H9 (cell line): ENCODE measurements at regions not wholly inside any gene's neighbourhood (a gene's known extent, or its start where the extent isn't known, plus 50 kb on each side); places are given as distances from the start of the nearest gene placed in this dataset.

ENCODE experiments used
- DNase-seq: peaks from one replicate; pipeline ENCODE4 v3.0.0-alpha.2; 2017
- H2AFZ ChIP-seq: one replicate; pipeline ENCODE4 v1.6.1; 2013; ENCODE audit warnings: mild to moderate bottlenecking, low read length, control low read depth, moderate library complexity
- H2AK5ac ChIP-seq: 2 replicates; pipeline ENCODE4 v1.6.1; 2013; ENCODE audit warnings: low read length, control low read depth, mixed read lengths; ENCODE audit not compliant: insufficient read length
- H2BK120ac ChIP-seq: one replicate; pipeline ENCODE4 v1.6.1; 2013; ENCODE audit warnings: low read depth, mild to moderate bottlenecking, low read length, control low read depth, inconsistent platforms; ENCODE audit not compliant: poor library complexity, severe bottlenecking
- H2BK12ac ChIP-seq: 2 replicates; pipeline ENCODE4 v1.6.1; 2013; ENCODE audit warnings: low read length, control low read depth, mixed read lengths, low read depth; ENCODE audit not compliant: insufficient read length
- H2BK15ac ChIP-seq: 2 replicates; pipeline ENCODE4 v1.6.1; 2013; ENCODE audit warnings: low read depth, low read length, control low read depth
- H2BK20ac ChIP-seq: one replicate; pipeline ENCODE4 v1.6.1; 2013; ENCODE audit warnings: low read depth, mild to moderate bottlenecking, low read length, control low read depth, inconsistent platforms; ENCODE audit not compliant: poor library complexity, severe bottlenecking
- H2BK5ac ChIP-seq: 2 replicates; pipeline ENCODE4 v1.6.1; 2013; ENCODE audit warnings: low read length, control low read depth, mixed read lengths; ENCODE audit not compliant: insufficient read length
- H3K14ac ChIP-seq: 2 replicates; pipeline ENCODE4 v1.6.1; 2013; ENCODE audit warnings: low read length, control low read depth; ENCODE audit not compliant: insufficient read depth
- H3K18ac ChIP-seq: 2 replicates; pipeline ENCODE4 v1.6.1; 2013; ENCODE audit warnings: low read depth, mild to moderate bottlenecking, mixed read lengths, low read length, control low read depth; ENCODE audit not compliant: insufficient read length
- H3K23ac ChIP-seq: 2 replicates; pipeline ENCODE4 v1.6.1; 2013; ENCODE audit warnings: low read length, control low read depth, mixed read lengths, low read depth; ENCODE audit not compliant: insufficient read length
- H3K23me2 ChIP-seq: 2 replicates; pipeline ENCODE4 v1.6.1; 2013; ENCODE audit warnings: low read depth, mild to moderate bottlenecking, mixed read lengths, low read length, control low read depth; ENCODE audit not compliant: insufficient read length, poor library complexity, severe bottlenecking
- H3K27ac ChIP-seq: 2 replicates; pipeline ENCODE4 v1.5.1; 2013; ENCODE audit warnings: low read length, control low read depth, mixed read lengths, low read depth; ENCODE audit not compliant: insufficient read length
- H3K27me3 ChIP-seq: 2 replicates; pipeline ENCODE4 v1.6.1; 2013; ENCODE audit warnings: low read length, control low read depth, inconsistent platforms; ENCODE audit not compliant: insufficient read depth
- H3K4ac ChIP-seq: 2 replicates; pipeline ENCODE4 v1.6.1; 2013; ENCODE audit warnings: low read depth, mild to moderate bottlenecking, control low read depth, inconsistent platforms, low read length, moderate library complexity
- H3K4me1 ChIP-seq: 2 replicates; pipeline ENCODE4 v1.6.1; 2013; ENCODE audit warnings: low read length, control low read depth, inconsistent platforms; ENCODE audit not compliant: insufficient read depth
- H3K4me2 ChIP-seq: 2 replicates; pipeline ENCODE4 v1.6.1; 2013; ENCODE audit warnings: low read length, control low read depth, mixed read lengths; ENCODE audit not compliant: insufficient read length, insufficient read depth
- H3K56ac ChIP-seq: 2 replicates; pipeline ENCODE4 v1.6.1; 2013; ENCODE audit warnings: low read depth, mild to moderate bottlenecking, mixed read lengths, low read length, control low read depth; ENCODE audit not compliant: insufficient read length
- H3K79me1 ChIP-seq: 2 replicates; pipeline ENCODE4 v1.6.1; 2013; ENCODE audit warnings: low read depth, mild to moderate bottlenecking, moderate library complexity, low read length, control low read depth, inconsistent platforms; ENCODE audit not compliant: insufficient read depth, poor library complexity, severe bottlenecking
- H3K79me2 ChIP-seq: 2 replicates; pipeline ENCODE4 v1.6.1; 2013; ENCODE audit warnings: low read length, control low read depth, inconsistent platforms; ENCODE audit not compliant: insufficient read depth
- H3K9ac ChIP-seq: 2 replicates; pipeline ENCODE4 v1.6.1; 2013; ENCODE audit warnings: low read length, control low read depth, mixed read lengths; ENCODE audit not compliant: insufficient read length; ENCODE audit errors: extremely low read depth
- H3K9me3 ChIP-seq: one replicate; pipeline ENCODE4 v1.6.1; 2013; ENCODE audit warnings: low read depth, low read length, inconsistent platforms; ENCODE audit not compliant: control insufficient read depth
- H3T11ph ChIP-seq: one replicate; pipeline ENCODE4 v1.6.1; 2013; ENCODE audit warnings: mild to moderate bottlenecking, low read length, control low read depth, inconsistent platforms
- H4K20me1 ChIP-seq: one replicate; pipeline ENCODE4 v1.6.1; 2013; ENCODE audit not compliant: control insufficient read depth, insufficient read length, insufficient read depth
- H4K5ac ChIP-seq: 2 replicates; pipeline ENCODE4 v1.6.1; 2013; ENCODE audit warnings: low read depth, mild to moderate bottlenecking, mixed read lengths, low read length, control low read depth; ENCODE audit not compliant: insufficient read length
- H4K8ac ChIP-seq: replicated peaks from 2 replicates; pipeline ENCODE4 v1.6.1; 2013; ENCODE audit warnings: low read length, control low read depth, mixed read lengths, low read depth; ENCODE audit not compliant: insufficient read length
- H4K91ac ChIP-seq: 2 replicates; pipeline ENCODE4 v1.6.1; 2013; ENCODE audit warnings: low read depth, mild to moderate bottlenecking, moderate library complexity, mixed read lengths, low read length, control low read depth; ENCODE audit not compliant: insufficient read length
- H3K27ac Mint-ChIP-seq, 3 experiments: 2 replicates in 2 of 3; 3 replicates in 1 of 3; pipeline ENCODE4 v1.8.0; 2020 to 2021; ENCODE audit warnings: mixed read lengths in 3 of 3, mild to moderate bottlenecking in 1 of 3, moderate library complexity in 1 of 3
- H3K27me3 Mint-ChIP-seq: 2 replicates; pipeline ENCODE4 v1.8.0; 2021; ENCODE audit warnings: low read depth, mild to moderate bottlenecking, moderate library complexity, mixed read lengths
- H3K36me3 Mint-ChIP-seq, 3 experiments: 2 replicates in 2 of 3; 3 replicates in 1 of 3; pipeline ENCODE4 v1.8.0; 2020 to 2021; ENCODE audit warnings: low read depth in 3 of 3, mixed read lengths in 3 of 3; ENCODE audit not compliant: insufficient read depth in 1 of 3
- H3K4me1 Mint-ChIP-seq, 2 experiments: 2 replicates each; pipeline ENCODE4 v1.8.0; 2020; ENCODE audit warnings: mixed read lengths in 2 of 2
- H3K4me3 Mint-ChIP-seq, 2 experiments: 2 replicates in 1 of 2; 3 replicates in 1 of 2; pipeline ENCODE4 v1.8.0; 2020 to 2021; ENCODE audit warnings: mild to moderate bottlenecking in 2 of 2, mixed read lengths in 2 of 2, moderate library complexity in 1 of 2
- H3K9me3 Mint-ChIP-seq, 2 experiments: 2 replicates in 1 of 2; 3 replicates in 1 of 2; pipeline ENCODE4 v1.8.0; 2020; ENCODE audit warnings: mild to moderate bottlenecking in 2 of 2, mixed read lengths in 2 of 2, moderate library complexity in 1 of 2
- WGBS: extraction: QIAGEN DNeasy Blood & Tissue Kit; methylation state at CpG from one replicate; pipeline ENCODE4 v1.1.7; 2013; ENCODE audit warnings: missing lambda C conversion rate, low lambda C conversion rate, mixed read lengths; ENCODE audit not compliant: insufficient read length; ENCODE audit errors: extremely low coverage; 5-methylcytosine and 5-hydroxymethylcytosine counted together
- TF ChIP-seq, protein P1 (sequence below): fragments of 200-600 bp; sonication (generic); conservative IDR thresholded peaks from 3 replicates; pipeline ENCODE4 v1.8.0; 2021; ENCODE audit warnings: antibody characterized with exemption, mild to moderate bottlenecking

DNA sequence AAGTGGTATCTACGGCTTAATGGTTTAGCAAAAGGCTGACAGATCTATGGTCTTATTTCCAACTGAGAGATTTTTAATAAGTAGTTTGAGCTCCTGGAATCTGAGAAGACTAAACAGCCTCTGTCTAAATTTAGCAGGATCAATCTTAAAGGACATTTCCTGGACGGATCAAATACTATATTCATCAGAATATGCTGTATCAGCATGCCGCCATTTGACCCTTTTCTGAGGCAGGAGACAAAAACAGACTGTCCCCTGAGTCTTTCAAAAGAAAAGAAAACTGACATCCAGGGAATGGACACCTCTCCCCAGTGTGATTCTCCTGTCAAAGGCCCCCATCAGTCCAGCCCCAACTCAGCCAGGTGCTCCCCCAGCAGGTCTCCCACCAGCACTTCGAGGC is 443.7 kb downstream of the GXYLT1 start:
- Histone ChIP-seq H3K79me2 (no peaks in the 10 kb centered on the region), H3K9me3 (no peaks in the 10 kb centered on the region), H3K4me1 (no peaks in the 10 kb centered on the region; the same call in 1 of the 2 replicates), H3K18ac (no peak overlapping the region), H3K79me1 (no peaks in the 10 kb centered on the region), H3K27me3 (no peaks in the 10 kb centered on the region), H2BK15ac (no peak overlapping the region), H4K20me1 (no peaks in the 10 kb centered on the region), H2AK5ac (no peak overlapping the region), H3K4me2 (no peak overlapping the region), H4K5ac (no peak overlapping the region), H4K91ac (no peak overlapping the region), H2BK12ac (no peak overlapping the region), H3K27ac (no peak overlapping the region), H3K56ac (no peak overlapping the region), H3K14ac (no peak overlapping the region), H3K4ac (no peak overlapping the region), H2BK5ac (no peak overlapping the region), H3K23me2 (no peaks in the 10 kb centered on the region), H2AFZ (no peak overlapping the region), H3K23ac (no peak overlapping the region), H3K9ac (no peak overlapping the region), H4K8ac (no peak overlapping the region), H2BK20ac (no peak overlapping the region), H3T11ph (no peak overlapping the region), H2BK120ac (no peak overlapping the region)
- WGBS, result no CpG with 5 or more reads among the region's 4 CpGs
- no peak overlapping the region for H3K4me3 Mint-ChIP-seq
- peaks cover 2% of the 10 kb centered on the region in 2 experiments for H3K4me1 Mint-ChIP-seq
- no peak for DNase-seq
- TF ChIP-seq, protein P1, sequence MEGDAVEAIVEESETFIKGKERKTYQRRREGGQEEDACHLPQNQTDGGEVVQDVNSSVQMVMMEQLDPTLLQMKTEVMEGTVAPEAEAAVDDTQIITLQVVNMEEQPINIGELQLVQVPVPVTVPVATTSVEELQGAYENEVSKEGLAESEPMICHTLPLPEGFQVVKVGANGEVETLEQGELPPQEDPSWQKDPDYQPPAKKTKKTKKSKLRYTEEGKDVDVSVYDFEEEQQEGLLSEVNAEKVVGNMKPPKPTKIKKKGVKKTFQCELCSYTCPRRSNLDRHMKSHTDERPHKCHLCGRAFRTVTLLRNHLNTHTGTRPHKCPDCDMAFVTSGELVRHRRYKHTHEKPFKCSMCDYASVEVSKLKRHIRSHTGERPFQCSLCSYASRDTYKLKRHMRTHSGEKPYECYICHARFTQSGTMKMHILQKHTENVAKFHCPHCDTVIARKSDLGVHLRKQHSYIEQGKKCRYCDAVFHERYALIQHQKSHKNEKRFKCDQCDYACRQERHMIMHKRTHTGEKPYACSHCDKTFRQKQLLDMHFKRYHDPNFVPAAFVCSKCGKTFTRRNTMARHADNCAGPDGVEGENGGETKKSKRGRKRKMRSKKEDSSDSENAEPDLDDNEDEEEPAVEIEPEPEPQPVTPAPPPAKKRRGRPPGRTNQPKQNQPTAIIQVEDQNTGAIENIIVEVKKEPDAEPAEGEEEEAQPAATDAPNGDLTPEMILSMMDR, result no peak
- no peaks in the 10 kb centered on the region for H3K9me3 Mint-ChIP-seq
- no peaks in the 10 kb centered on the region for H3K27me3 Mint-ChIP-seq
- no peaks in the 10 kb centered on the region for H3K36me3 Mint-ChIP-seq
- no peak overlapping the region for H3K27ac Mint-ChIP-seq
